D721Med (cell line): ENCODE measurements at regions not wholly inside any gene's neighbourhood (a gene's known extent, or its start where the extent isn't known, plus 50 kb on each side); places are given as distances from the start of the nearest gene placed in this dataset.
A peak's percentile ranks its signal among the peaks of the same experiment; 100 is the strongest.

Source experiments
- DNase-seq: peaks from one replicate; pipeline ENCODE4 v3.0.0; 2011; ENCODE audit warnings: low spot score; ENCODE audit not compliant: insufficient read length
- FAIRE-seq: peaks from 2 replicates; lab custom pipeline; 2011; peaks lifted over from hg19 to GRCh38; lab: Jason Lieb, UNC
- TF ChIP-seq, protein P1 (sequence below): IDR thresholded peaks from 2 replicates; pipeline ENCODE4 v1.5.1; 2012; ENCODE audit warnings: mild to moderate bottlenecking, control low read depth; ENCODE audit not compliant: insufficient read depth; ENCODE audit errors: missing control alignments

DNA sequence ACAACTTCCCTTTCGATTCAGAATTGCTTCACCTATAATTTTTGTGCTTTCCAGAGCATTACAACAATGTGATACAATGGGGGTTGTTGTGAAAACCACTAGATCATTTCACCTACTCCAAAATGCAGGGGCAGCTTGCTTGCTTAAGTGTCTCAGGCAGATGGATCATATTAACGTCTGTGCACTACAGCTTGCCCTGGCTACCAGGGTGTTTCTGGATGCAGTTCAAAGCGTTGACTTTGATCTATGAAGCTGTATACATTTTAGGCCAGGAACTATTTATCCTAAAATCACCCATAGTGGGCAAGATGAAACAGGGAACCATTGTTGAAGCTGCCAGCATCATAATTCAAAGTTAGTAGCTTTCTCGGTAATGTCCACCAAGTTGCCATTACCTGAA lies 339.5 kb upstream of the HSF2 start:
- FAIRE-seq: no peak
- DNase-seq: no peak
- TF ChIP-seq, protein P1, sequence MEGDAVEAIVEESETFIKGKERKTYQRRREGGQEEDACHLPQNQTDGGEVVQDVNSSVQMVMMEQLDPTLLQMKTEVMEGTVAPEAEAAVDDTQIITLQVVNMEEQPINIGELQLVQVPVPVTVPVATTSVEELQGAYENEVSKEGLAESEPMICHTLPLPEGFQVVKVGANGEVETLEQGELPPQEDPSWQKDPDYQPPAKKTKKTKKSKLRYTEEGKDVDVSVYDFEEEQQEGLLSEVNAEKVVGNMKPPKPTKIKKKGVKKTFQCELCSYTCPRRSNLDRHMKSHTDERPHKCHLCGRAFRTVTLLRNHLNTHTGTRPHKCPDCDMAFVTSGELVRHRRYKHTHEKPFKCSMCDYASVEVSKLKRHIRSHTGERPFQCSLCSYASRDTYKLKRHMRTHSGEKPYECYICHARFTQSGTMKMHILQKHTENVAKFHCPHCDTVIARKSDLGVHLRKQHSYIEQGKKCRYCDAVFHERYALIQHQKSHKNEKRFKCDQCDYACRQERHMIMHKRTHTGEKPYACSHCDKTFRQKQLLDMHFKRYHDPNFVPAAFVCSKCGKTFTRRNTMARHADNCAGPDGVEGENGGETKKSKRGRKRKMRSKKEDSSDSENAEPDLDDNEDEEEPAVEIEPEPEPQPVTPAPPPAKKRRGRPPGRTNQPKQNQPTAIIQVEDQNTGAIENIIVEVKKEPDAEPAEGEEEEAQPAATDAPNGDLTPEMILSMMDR: no peak

- FAIRE-seq (no peak), DNase-seq (no peak)
- TF ChIP-seq, protein P1: no peak
Measured at GRCh38 chr6:122061855-122062254, 337.6 kb upstream of the HSF2 start.

- TF ChIP-seq, protein P1: no peak
- DNase-seq: no peak
- no peak for FAIRE-seq
Measured at GRCh38 chr6:122063076-122063475, 336.4 kb upstream of the HSF2 start.

DNA sequence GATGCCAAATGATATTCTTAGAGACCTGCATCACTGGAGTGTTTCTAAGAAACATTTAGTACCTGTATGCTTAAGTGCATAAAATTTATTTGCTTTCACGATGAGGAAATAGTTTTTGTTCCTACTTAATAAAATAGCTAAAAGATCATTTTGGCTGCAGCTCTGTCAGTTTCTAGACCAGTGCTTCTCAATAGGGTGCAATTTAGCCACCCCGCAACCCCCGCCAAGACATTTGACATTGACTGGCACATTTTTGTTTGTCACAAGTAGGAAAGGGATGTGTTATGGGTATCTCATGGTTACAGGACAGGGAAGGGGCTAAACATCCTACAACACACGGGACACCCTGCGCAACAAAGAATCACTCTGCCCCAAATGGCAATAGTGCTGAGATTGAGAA lies 335.7 kb upstream of the HSF2 start:
- TF ChIP-seq, protein P1: no peak
- FAIRE-seq (no peak), DNase-seq (no peak)

- DNase-seq (no peak), FAIRE-seq (no peak)
- TF ChIP-seq, protein P1: no peak
Measured at GRCh38 chr6:122066200-122066599, 333.3 kb upstream of the HSF2 start.

DNA sequence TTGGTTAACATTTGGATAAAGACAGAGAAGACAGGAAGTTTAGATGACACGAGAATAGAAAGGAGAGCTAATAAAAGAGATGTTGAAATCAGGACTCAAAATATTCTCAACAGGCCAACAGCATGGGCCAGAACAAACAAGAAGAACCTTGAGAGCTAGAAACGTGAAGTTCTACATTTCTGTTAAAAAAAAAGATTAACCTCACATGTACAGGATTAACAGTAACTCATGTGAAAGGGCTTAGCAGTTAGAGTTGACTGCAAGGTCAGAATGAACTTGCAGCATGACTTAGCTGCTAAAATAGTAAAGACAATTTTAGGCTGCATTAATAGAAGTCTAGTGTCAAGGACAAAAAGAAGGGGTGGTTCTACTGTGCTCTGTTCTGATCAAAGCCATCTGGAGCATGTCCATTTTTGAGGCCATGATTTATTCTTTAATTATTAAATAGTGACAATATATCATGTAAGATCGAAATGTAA lies 331.1 kb upstream of the HSF2 start:
- TF ChIP-seq, protein P1: no peak
- DNase-seq: no peak
- FAIRE-seq: peak; percentile 56

DNA sequence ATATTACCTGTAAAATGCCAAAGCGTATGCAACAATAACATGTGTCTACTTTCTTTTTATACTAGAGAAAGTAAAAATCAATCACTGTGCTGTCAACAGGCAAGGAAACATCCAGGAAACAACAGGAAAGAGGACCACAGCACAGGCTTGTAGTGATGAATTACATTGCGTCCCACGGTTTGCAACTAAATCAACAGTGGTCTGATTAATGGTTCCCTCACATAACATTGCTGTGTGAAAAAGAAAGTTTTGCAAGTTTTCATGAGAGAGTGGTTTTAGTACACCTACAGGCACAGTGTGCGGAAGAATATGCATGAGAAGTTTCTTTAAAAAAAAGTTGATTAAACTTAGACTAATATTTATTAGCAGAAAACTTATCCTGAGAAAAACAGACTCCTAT lies 329.5 kb upstream of the HSF2 start:
- DNase-seq (no peak), FAIRE-seq (no peak)
- TF ChIP-seq, protein P1: no peak
